ENCODE measurements at regions not wholly inside any gene's neighbourhood (a gene's known extent, or its start where the extent isn't known, plus 50 kb on each side); places are given as distances from the start of the nearest gene placed in this dataset.
A peak's percentile ranks its signal among the peaks of the same experiment; 100 is the strongest.
"Not testable (repeated sequence)": the region's sequence is repeated elsewhere in the genome, so short reads cannot be mapped to it uniquely, and the experiment has no call there.

GRCh38 chr13:44738463-44738862, 162.3 kb upstream of the TSC22D1 start:
- no peak overlapping the region for H3K27ac Mint-ChIP-seq
- H3K4me1 Mint-ChIP-seq (ENCODE audit: low read depth), result no peaks in the 10 kb centered on the region
- ATAC-seq (replicated peaks in 1 of 2) (no peak), DNase-seq (no peak)
- H3K4me3 Mint-ChIP-seq, result no peak overlapping the region
- no peaks in the 10 kb centered on the region for H3K36me3 Mint-ChIP-seq (ENCODE audit: insufficient read depth in 2 of 2)
- H3K9me3 Mint-ChIP-seq, result no peaks in the 10 kb centered on the region
- H3K27me3 Mint-ChIP-seq (ENCODE audit: low read depth), result no peaks in the 10 kb centered on the region

DNA sequence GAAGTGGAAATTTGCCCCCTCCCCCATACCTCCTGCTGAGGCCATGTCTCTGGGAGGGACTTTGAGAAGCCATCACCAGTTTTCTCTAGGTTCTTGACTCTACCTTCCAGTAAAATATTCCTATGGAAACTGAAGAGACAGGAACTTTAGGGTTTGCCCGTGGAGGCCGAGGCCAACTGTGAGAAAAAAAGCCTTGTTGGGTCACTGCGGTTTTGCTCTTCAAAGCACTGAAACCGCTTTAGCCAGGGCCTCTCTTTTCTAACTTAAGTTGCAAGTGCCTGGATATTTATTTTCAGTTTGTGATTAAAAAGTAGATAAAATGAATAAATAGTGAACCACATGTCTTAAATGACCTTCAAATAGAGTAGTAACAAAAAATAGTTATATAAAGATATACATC, 159.7 kb upstream of the TSC22D1 start:
- Mint-ChIP-seq H3K27ac (no peak overlapping the region), H3K4me3 (no peak overlapping the region), H3K4me1 (ENCODE audit: low read depth) (no peaks in the 10 kb centered on the region), H3K36me3 (ENCODE audit: insufficient read depth in 2 of 2) (no peaks in the 10 kb centered on the region), H3K9me3 (peaks cover 0 to 1% of the 10 kb centered on the region in 2 donors), H3K27me3 (ENCODE audit: low read depth) (peaks cover 20% of the 10 kb centered on the region)
- no peak for DNase-seq
- no peak for ATAC-seq (replicated peaks in 1 of 2)

- ATAC-seq (replicated peaks in 1 of 2) (no peak), DNase-seq (no peak)
- peaks cover 20% of the 10 kb centered on the region for H3K27me3 Mint-ChIP-seq (ENCODE audit: low read depth)
- H3K4me1 Mint-ChIP-seq (ENCODE audit: low read depth), result no peaks in the 10 kb centered on the region
- H3K27ac Mint-ChIP-seq, result no peak overlapping the region
- peaks cover 0 to 1% of the 10 kb centered on the region in 2 donors for H3K9me3 Mint-ChIP-seq
- H3K36me3 Mint-ChIP-seq (ENCODE audit: insufficient read depth in 2 of 2), result no peaks in the 10 kb centered on the region
- no peak overlapping the region for H3K4me3 Mint-ChIP-seq
Observed at GRCh38 chr13:44734201-44734707, 158.1 kb upstream of the TSC22D1 start.

DNA sequence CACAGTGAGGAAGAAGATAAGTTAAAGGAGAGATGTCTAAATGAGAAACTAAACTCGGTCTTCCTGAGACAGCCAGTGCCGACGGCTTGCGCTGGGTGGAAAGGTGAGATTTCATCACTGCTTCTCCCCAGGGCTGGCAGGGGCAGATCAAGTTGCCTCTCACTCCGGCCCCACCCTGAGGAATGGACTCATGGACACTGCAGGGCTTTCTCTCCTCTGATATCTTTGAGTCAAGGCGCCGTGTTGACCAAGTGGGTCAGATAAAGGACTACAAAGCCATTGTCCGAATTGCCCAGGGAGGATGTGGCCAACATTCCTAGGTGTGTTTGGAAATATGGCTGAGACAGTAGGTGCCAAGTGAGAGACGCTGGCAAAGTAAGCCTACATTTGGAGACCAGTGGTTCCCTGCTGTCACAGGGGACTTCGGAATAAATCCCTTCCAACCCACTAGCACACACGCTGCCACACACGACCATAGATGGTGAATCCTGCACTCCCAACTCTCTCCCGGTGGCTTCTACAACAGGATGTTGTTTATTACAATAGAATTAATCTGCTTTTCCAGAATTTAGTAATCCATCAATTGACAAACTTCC, 156.5 kb upstream of the TSC22D1 start:
- Mint-ChIP-seq H3K4me1 (ENCODE audit: low read depth) (no peaks in the 10 kb centered on the region), H3K27ac (peak overlapping the region; percentile 43), H3K36me3 (ENCODE audit: insufficient read depth in 2 of 2) (no peaks in the 10 kb centered on the region), H3K4me3 (no peak overlapping the region), H3K27me3 (ENCODE audit: low read depth) (peaks cover 20% of the 10 kb centered on the region), H3K9me3 (peaks cover 0 to 1% of the 10 kb centered on the region in 2 donors)
- DNase-seq, result no peak
- no peak for ATAC-seq (replicated peaks in 1 of 2)

GRCh38 chr13:44730851-44731250, 154.7 kb upstream of the TSC22D1 start:
- DNase-seq (no peak), ATAC-seq (replicated peaks in 1 of 2) (no peak)
- H3K9me3 Mint-ChIP-seq, result peaks cover 0 to 1% of the 10 kb centered on the region in 2 donors
- H3K27ac Mint-ChIP-seq, result no peak overlapping the region
- H3K4me3 Mint-ChIP-seq, result no peak overlapping the region
- peaks cover 20% of the 10 kb centered on the region for H3K27me3 Mint-ChIP-seq (ENCODE audit: low read depth)
- H3K4me1 Mint-ChIP-seq (ENCODE audit: low read depth), result no peaks in the 10 kb centered on the region
- H3K36me3 Mint-ChIP-seq (ENCODE audit: insufficient read depth in 2 of 2), result no peaks in the 10 kb centered on the region

DNA sequence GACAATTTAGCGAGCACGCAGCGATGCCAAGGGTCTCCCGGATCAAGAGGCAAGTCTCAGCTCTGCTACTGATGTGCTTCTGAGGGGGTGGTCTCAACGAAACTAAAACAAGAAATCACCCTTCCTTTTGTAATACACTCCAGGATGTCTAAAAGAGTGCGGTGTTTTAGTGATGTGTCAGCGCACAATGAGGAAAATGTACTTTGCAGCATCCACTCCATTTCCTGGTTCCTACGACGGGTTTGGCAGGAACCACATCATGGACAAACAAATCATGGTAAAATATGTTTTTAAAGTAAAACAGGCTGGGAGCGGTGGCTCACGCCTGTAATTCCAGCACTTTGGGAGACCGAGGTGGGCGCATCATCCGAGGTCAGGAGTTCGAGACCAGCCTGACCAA, 154.0 kb upstream of the TSC22D1 start:
- Mint-ChIP-seq H3K36me3 (ENCODE audit: insufficient read depth in 2 of 2) (no peaks in the 10 kb centered on the region), H3K9me3 (peaks cover 0 to 1% of the 10 kb centered on the region in 2 donors), H3K4me1 (ENCODE audit: low read depth) (no peaks in the 10 kb centered on the region), H3K4me3 (no peak overlapping the region), H3K27ac (no peak overlapping the region), H3K27me3 (ENCODE audit: low read depth) (peaks cover 20% of the 10 kb centered on the region)
- no peak for DNase-seq
- ATAC-seq (replicated peaks in 1 of 2), result no peak

DNA sequence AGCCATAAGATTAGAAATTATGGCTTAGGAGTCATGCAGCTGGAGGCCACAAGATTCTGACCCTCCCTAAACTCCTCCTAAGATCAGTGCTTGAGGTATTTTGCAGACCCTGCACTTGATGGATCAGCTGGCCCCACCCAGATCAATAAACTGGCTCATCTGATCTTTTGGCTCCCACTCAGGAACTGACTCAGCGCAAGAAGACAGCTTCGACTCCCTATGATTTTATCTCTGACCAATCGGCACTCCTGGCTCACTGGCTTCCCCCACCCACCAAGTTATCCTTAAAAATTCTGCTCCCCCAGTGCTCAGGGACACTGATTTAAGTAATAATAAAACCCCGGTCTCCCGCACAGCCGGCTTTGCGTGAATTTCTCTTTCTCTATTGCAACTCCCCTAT, 151.5 kb upstream of the TSC22D1 start:
- H3K27ac Mint-ChIP-seq; H3K4me3 Mint-ChIP-seq; H3K9me3 Mint-ChIP-seq; DNase-seq; H3K4me1 Mint-ChIP-seq (ENCODE audit: low read depth); ATAC-seq (replicated peaks in 1 of 2); H3K36me3 Mint-ChIP-seq (ENCODE audit: insufficient read depth in 2 of 2): not testable (repeated sequence)
- peaks cover 26% of the 10 kb centered on the region for H3K27me3 Mint-ChIP-seq (ENCODE audit: low read depth)

GRCh38 chr13:44726778-44727177, 150.6 kb upstream of the TSC22D1 start:
- H3K9me3 Mint-ChIP-seq, result peaks cover 0 to 1% of the 10 kb centered on the region in 2 donors
- DNase-seq (no peak), ATAC-seq (replicated peaks in 1 of 2) (no peak)
- H3K27me3 Mint-ChIP-seq (ENCODE audit: low read depth), result peaks cover 19% of the 10 kb centered on the region
- H3K4me3 Mint-ChIP-seq, result no peak overlapping the region
- no peaks in the 10 kb centered on the region for H3K4me1 Mint-ChIP-seq (ENCODE audit: low read depth)
- no peaks in the 10 kb centered on the region for H3K36me3 Mint-ChIP-seq (ENCODE audit: insufficient read depth in 2 of 2)
- H3K27ac Mint-ChIP-seq, result no peak overlapping the region

- ATAC-seq (replicated peaks in 1 of 2) (no peak), DNase-seq (no peak)
- Mint-ChIP-seq H3K27ac (no peak overlapping the region), H3K27me3 (ENCODE audit: low read depth) (peaks cover 13% of the 10 kb centered on the region), H3K4me1 (ENCODE audit: low read depth) (no peaks in the 10 kb centered on the region), H3K36me3 (ENCODE audit: insufficient read depth in 2 of 2) (no peaks in the 10 kb centered on the region), H3K9me3 (no peaks in the 10 kb centered on the region), H3K4me3 (no peak overlapping the region)
Observed at GRCh38 chr13:44726214-44726613, 150.1 kb upstream of the TSC22D1 start.

GRCh38 chr13:44719857-44720671, 143.9 kb upstream of the TSC22D1 start:
- H3K9me3 Mint-ChIP-seq, result no peaks in the 10 kb centered on the region
- no peak overlapping the region for H3K4me3 Mint-ChIP-seq
- H3K4me1 Mint-ChIP-seq (ENCODE audit: low read depth), result no peaks in the 10 kb centered on the region
- H3K36me3 Mint-ChIP-seq (ENCODE audit: insufficient read depth in 2 of 2), result no peaks in the 10 kb centered on the region
- ATAC-seq (replicated peaks in 1 of 2) (no peak), DNase-seq (no peak)
- H3K27me3 Mint-ChIP-seq (ENCODE audit: low read depth), result peaks cover 21% of the 10 kb centered on the region
- H3K27ac Mint-ChIP-seq, result no peak overlapping the region

DNA sequence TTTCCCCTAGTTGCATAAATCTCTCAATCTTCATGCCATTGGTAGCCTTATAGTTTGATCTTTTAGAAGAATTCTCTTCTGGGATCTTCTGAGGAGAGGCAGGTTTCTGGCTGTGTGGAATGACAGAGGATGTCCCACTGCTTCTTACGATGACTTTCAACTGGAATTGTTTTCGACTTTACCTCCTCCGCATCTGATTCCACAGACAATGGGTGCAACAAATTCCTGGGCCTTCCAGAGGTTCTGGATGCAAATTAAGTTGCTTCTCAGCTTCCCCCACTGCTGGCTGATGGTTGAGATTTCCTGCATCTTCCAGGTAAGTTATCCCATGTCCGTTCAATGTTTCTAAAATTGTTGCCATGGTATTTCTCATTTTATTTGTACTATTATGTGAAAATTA, 142.3 kb upstream of the TSC22D1 start:
- no peaks in the 10 kb centered on the region for H3K4me1 Mint-ChIP-seq (ENCODE audit: low read depth)
- H3K27me3 Mint-ChIP-seq (ENCODE audit: low read depth), result peaks cover 20% of the 10 kb centered on the region
- ATAC-seq (replicated peaks in 1 of 2) (no peak), DNase-seq (no peak)
- H3K27ac Mint-ChIP-seq, result no peak overlapping the region
- no peaks in the 10 kb centered on the region for H3K9me3 Mint-ChIP-seq
- H3K36me3 Mint-ChIP-seq (ENCODE audit: insufficient read depth in 2 of 2), result no peaks in the 10 kb centered on the region
- H3K4me3 Mint-ChIP-seq, result no peak overlapping the region

- no peak overlapping the region for H3K27ac Mint-ChIP-seq
- peaks cover 11% of the 10 kb centered on the region for H3K27me3 Mint-ChIP-seq (ENCODE audit: low read depth)
- DNase-seq (no peak), ATAC-seq (replicated peaks in 1 of 2) (no peak)
- H3K4me3 Mint-ChIP-seq, result no peak overlapping the region
- no peaks in the 10 kb centered on the region for H3K36me3 Mint-ChIP-seq (ENCODE audit: insufficient read depth in 2 of 2)
- no peaks in the 10 kb centered on the region for H3K9me3 Mint-ChIP-seq
- peaks cover 10% of the 10 kb centered on the region for H3K4me1 Mint-ChIP-seq (ENCODE audit: low read depth)
Observed at GRCh38 chr13:44715287-44716230, 139.4 kb upstream of the TSC22D1 start.
